H9 (cell line): ENCODE measurements at regions not wholly inside any gene's neighbourhood (a gene's known extent, or its start where the extent isn't known, plus 50 kb on each side); places are given as distances from the start of the nearest gene placed in this dataset.

Experiments used
- DNase-seq: peaks from one replicate; pipeline ENCODE4 v3.0.0-alpha.2; 2017
- H2AFZ ChIP-seq: one replicate; pipeline ENCODE4 v1.6.1; 2013; ENCODE audit warnings: mild to moderate bottlenecking, low read length, control low read depth, moderate library complexity
- H2AK5ac ChIP-seq: 2 replicates; pipeline ENCODE4 v1.6.1; 2013; ENCODE audit warnings: low read length, control low read depth, mixed read lengths; ENCODE audit not compliant: insufficient read length
- H2BK120ac ChIP-seq: one replicate; pipeline ENCODE4 v1.6.1; 2013; ENCODE audit warnings: low read depth, mild to moderate bottlenecking, low read length, control low read depth, inconsistent platforms; ENCODE audit not compliant: poor library complexity, severe bottlenecking
- H2BK12ac ChIP-seq: 2 replicates; pipeline ENCODE4 v1.6.1; 2013; ENCODE audit warnings: low read length, control low read depth, mixed read lengths, low read depth; ENCODE audit not compliant: insufficient read length
- H2BK15ac ChIP-seq: 2 replicates; pipeline ENCODE4 v1.6.1; 2013; ENCODE audit warnings: low read depth, low read length, control low read depth
- H2BK20ac ChIP-seq: one replicate; pipeline ENCODE4 v1.6.1; 2013; ENCODE audit warnings: low read depth, mild to moderate bottlenecking, low read length, control low read depth, inconsistent platforms; ENCODE audit not compliant: poor library complexity, severe bottlenecking
- H2BK5ac ChIP-seq: 2 replicates; pipeline ENCODE4 v1.6.1; 2013; ENCODE audit warnings: low read length, control low read depth, mixed read lengths; ENCODE audit not compliant: insufficient read length
- H3K14ac ChIP-seq: 2 replicates; pipeline ENCODE4 v1.6.1; 2013; ENCODE audit warnings: low read length, control low read depth; ENCODE audit not compliant: insufficient read depth
- H3K18ac ChIP-seq: 2 replicates; pipeline ENCODE4 v1.6.1; 2013; ENCODE audit warnings: low read depth, mild to moderate bottlenecking, mixed read lengths, low read length, control low read depth; ENCODE audit not compliant: insufficient read length
- H3K23ac ChIP-seq: 2 replicates; pipeline ENCODE4 v1.6.1; 2013; ENCODE audit warnings: low read length, control low read depth, mixed read lengths, low read depth; ENCODE audit not compliant: insufficient read length
- H3K23me2 ChIP-seq: 2 replicates; pipeline ENCODE4 v1.6.1; 2013; ENCODE audit warnings: low read depth, mild to moderate bottlenecking, mixed read lengths, low read length, control low read depth; ENCODE audit not compliant: insufficient read length, poor library complexity, severe bottlenecking
- H3K27ac ChIP-seq: 2 replicates; pipeline ENCODE4 v1.5.1; 2013; ENCODE audit warnings: low read length, control low read depth, mixed read lengths, low read depth; ENCODE audit not compliant: insufficient read length
- H3K27me3 ChIP-seq: 2 replicates; pipeline ENCODE4 v1.6.1; 2013; ENCODE audit warnings: low read length, control low read depth, inconsistent platforms; ENCODE audit not compliant: insufficient read depth
- H3K4ac ChIP-seq: 2 replicates; pipeline ENCODE4 v1.6.1; 2013; ENCODE audit warnings: low read depth, mild to moderate bottlenecking, control low read depth, inconsistent platforms, low read length, moderate library complexity
- H3K4me1 ChIP-seq: 2 replicates; pipeline ENCODE4 v1.6.1; 2013; ENCODE audit warnings: low read length, control low read depth, inconsistent platforms; ENCODE audit not compliant: insufficient read depth
- H3K4me2 ChIP-seq: 2 replicates; pipeline ENCODE4 v1.6.1; 2013; ENCODE audit warnings: low read length, control low read depth, mixed read lengths; ENCODE audit not compliant: insufficient read length, insufficient read depth
- H3K56ac ChIP-seq: 2 replicates; pipeline ENCODE4 v1.6.1; 2013; ENCODE audit warnings: low read depth, mild to moderate bottlenecking, mixed read lengths, low read length, control low read depth; ENCODE audit not compliant: insufficient read length
- H3K79me1 ChIP-seq: 2 replicates; pipeline ENCODE4 v1.6.1; 2013; ENCODE audit warnings: low read depth, mild to moderate bottlenecking, moderate library complexity, low read length, control low read depth, inconsistent platforms; ENCODE audit not compliant: insufficient read depth, poor library complexity, severe bottlenecking
- H3K79me2 ChIP-seq: 2 replicates; pipeline ENCODE4 v1.6.1; 2013; ENCODE audit warnings: low read length, control low read depth, inconsistent platforms; ENCODE audit not compliant: insufficient read depth
- H3K9ac ChIP-seq: 2 replicates; pipeline ENCODE4 v1.6.1; 2013; ENCODE audit warnings: low read length, control low read depth, mixed read lengths; ENCODE audit not compliant: insufficient read length; ENCODE audit errors: extremely low read depth
- H3K9me3 ChIP-seq: one replicate; pipeline ENCODE4 v1.6.1; 2013; ENCODE audit warnings: low read depth, low read length, inconsistent platforms; ENCODE audit not compliant: control insufficient read depth
- H3T11ph ChIP-seq: one replicate; pipeline ENCODE4 v1.6.1; 2013; ENCODE audit warnings: mild to moderate bottlenecking, low read length, control low read depth, inconsistent platforms
- H4K20me1 ChIP-seq: one replicate; pipeline ENCODE4 v1.6.1; 2013; ENCODE audit not compliant: control insufficient read depth, insufficient read length, insufficient read depth
- H4K5ac ChIP-seq: 2 replicates; pipeline ENCODE4 v1.6.1; 2013; ENCODE audit warnings: low read depth, mild to moderate bottlenecking, mixed read lengths, low read length, control low read depth; ENCODE audit not compliant: insufficient read length
- H4K8ac ChIP-seq: replicated peaks from 2 replicates; pipeline ENCODE4 v1.6.1; 2013; ENCODE audit warnings: low read length, control low read depth, mixed read lengths, low read depth; ENCODE audit not compliant: insufficient read length
- H4K91ac ChIP-seq: 2 replicates; pipeline ENCODE4 v1.6.1; 2013; ENCODE audit warnings: low read depth, mild to moderate bottlenecking, moderate library complexity, mixed read lengths, low read length, control low read depth; ENCODE audit not compliant: insufficient read length
- H3K27ac Mint-ChIP-seq, 3 experiments: 2 replicates in 2 of 3; 3 replicates in 1 of 3; pipeline ENCODE4 v1.8.0; 2020 to 2021; ENCODE audit warnings: mixed read lengths in 3 of 3, mild to moderate bottlenecking in 1 of 3, moderate library complexity in 1 of 3
- H3K27me3 Mint-ChIP-seq: 2 replicates; pipeline ENCODE4 v1.8.0; 2021; ENCODE audit warnings: low read depth, mild to moderate bottlenecking, moderate library complexity, mixed read lengths
- H3K36me3 Mint-ChIP-seq, 3 experiments: 2 replicates in 2 of 3; 3 replicates in 1 of 3; pipeline ENCODE4 v1.8.0; 2020 to 2021; ENCODE audit warnings: low read depth in 3 of 3, mixed read lengths in 3 of 3; ENCODE audit not compliant: insufficient read depth in 1 of 3
- H3K4me1 Mint-ChIP-seq, 2 experiments: 2 replicates each; pipeline ENCODE4 v1.8.0; 2020; ENCODE audit warnings: mixed read lengths in 2 of 2
- H3K4me3 Mint-ChIP-seq, 2 experiments: 2 replicates in 1 of 2; 3 replicates in 1 of 2; pipeline ENCODE4 v1.8.0; 2020 to 2021; ENCODE audit warnings: mild to moderate bottlenecking in 2 of 2, mixed read lengths in 2 of 2, moderate library complexity in 1 of 2
- H3K9me3 Mint-ChIP-seq, 2 experiments: 2 replicates in 1 of 2; 3 replicates in 1 of 2; pipeline ENCODE4 v1.8.0; 2020; ENCODE audit warnings: mild to moderate bottlenecking in 2 of 2, mixed read lengths in 2 of 2, moderate library complexity in 1 of 2
- TF ChIP-seq, protein P1 (sequence below): fragments of 200-600 bp; sonication (generic); conservative IDR thresholded peaks from 3 replicates; pipeline ENCODE4 v1.8.0; 2021; ENCODE audit warnings: antibody characterized with exemption, mild to moderate bottlenecking

DNA sequence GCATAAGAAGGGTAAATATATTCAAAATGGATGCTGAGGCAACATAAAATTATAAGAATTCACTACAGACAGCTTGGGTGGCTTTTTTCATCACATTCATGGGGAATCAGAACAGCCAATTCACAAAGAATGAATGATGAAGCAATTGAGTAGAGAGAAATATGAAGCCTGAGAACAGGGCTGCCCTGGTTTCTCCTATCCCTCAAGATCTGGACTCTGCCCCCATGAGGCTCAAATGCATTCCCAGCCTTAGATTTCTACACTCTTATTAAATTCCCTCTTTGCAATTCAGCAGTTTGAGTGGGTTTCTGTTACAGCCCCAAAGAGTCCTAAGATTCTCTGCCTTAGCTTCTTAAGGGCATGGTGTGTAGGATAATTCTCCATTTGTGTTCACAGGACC, 172.5 kb downstream of the MAIP1 start:
- Histone ChIP-seq H3K27ac (no peak overlapping the region), H4K5ac (no peak overlapping the region), H2BK20ac (no peak overlapping the region), H2BK120ac (no peak overlapping the region), H4K8ac (no peak overlapping the region), H3K4me2 (no peak overlapping the region), H3K23ac (no peak overlapping the region), H3K79me1 (no peaks in the 10 kb centered on the region), H3K18ac (no peak overlapping the region), H2BK15ac (no peak overlapping the region), H3K4ac (no peak overlapping the region), H3K14ac (no peak overlapping the region), H3K9ac (no peak overlapping the region), H3K4me1 (peaks cover 5% of the 10 kb centered on the region; the same call in 1 of the 2 replicates), H4K91ac (no peak overlapping the region), H3K9me3 (no peaks in the 10 kb centered on the region), H3T11ph (no peak overlapping the region), H2AK5ac (no peak overlapping the region), H3K79me2 (no peaks in the 10 kb centered on the region), H3K23me2 (no peaks in the 10 kb centered on the region), H3K27me3 (no peaks in the 10 kb centered on the region), H2BK5ac (no peak overlapping the region), H4K20me1 (no peaks in the 10 kb centered on the region), H2AFZ (no peak overlapping the region), H2BK12ac (no peak overlapping the region), H3K56ac (no peak overlapping the region)
- Mint-ChIP-seq H3K27ac (no peak overlapping the region), H3K4me1 (peaks cover 12 to 22% of the 10 kb centered on the region in 2 experiments), H3K4me3 (no peak overlapping the region), H3K36me3 (peaks cover 11 to 23% (median 16%) of the 10 kb centered on the region in 3 experiments), H3K9me3 (peaks cover 17 to 19% of the 10 kb centered on the region in 2 experiments), H3K27me3 (no peaks in the 10 kb centered on the region)
- DNase-seq = no peak
- TF ChIP-seq, protein P1, sequence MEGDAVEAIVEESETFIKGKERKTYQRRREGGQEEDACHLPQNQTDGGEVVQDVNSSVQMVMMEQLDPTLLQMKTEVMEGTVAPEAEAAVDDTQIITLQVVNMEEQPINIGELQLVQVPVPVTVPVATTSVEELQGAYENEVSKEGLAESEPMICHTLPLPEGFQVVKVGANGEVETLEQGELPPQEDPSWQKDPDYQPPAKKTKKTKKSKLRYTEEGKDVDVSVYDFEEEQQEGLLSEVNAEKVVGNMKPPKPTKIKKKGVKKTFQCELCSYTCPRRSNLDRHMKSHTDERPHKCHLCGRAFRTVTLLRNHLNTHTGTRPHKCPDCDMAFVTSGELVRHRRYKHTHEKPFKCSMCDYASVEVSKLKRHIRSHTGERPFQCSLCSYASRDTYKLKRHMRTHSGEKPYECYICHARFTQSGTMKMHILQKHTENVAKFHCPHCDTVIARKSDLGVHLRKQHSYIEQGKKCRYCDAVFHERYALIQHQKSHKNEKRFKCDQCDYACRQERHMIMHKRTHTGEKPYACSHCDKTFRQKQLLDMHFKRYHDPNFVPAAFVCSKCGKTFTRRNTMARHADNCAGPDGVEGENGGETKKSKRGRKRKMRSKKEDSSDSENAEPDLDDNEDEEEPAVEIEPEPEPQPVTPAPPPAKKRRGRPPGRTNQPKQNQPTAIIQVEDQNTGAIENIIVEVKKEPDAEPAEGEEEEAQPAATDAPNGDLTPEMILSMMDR = no peak
